ENCODE measurements at regions not wholly inside any gene's neighbourhood (a gene's known extent, or its start where the extent isn't known, plus 50 kb on each side); places are given as distances from the start of the nearest gene placed in this dataset.

DNA sequence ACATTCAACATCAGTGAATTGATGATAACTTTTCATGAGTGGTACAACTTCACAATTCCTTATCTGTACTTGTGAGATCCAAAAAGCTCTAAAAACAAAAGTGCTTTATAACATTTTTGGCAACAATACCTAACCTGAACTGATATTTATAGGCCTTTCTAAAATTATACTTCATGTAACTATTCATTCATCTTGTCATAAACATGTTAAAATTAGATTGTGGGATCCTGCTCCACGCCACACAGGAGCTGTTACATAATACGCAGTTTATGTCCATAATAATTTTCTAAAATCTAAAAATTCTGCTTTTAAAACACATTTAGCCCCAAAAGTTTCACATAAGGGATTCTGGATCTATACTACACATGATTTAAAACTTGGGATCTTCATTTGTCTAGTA is 908.5 kb upstream of the CHAC2 start:
- Histone ChIP-seq H3K4me1 (no peaks in the 10 kb centered on the region), H3K9me3 (no peaks in the 10 kb centered on the region), H3K27me3 (no peaks in the 10 kb centered on the region), H3K4me3 (no peak overlapping the region), H3K27ac (no peak overlapping the region), H3K36me3 (no peaks in the 10 kb centered on the region)
- no peak for ATAC-seq (ENCODE audit: low FRiP score in 2 of 2)
- TF ChIP-seq, protein P1, sequence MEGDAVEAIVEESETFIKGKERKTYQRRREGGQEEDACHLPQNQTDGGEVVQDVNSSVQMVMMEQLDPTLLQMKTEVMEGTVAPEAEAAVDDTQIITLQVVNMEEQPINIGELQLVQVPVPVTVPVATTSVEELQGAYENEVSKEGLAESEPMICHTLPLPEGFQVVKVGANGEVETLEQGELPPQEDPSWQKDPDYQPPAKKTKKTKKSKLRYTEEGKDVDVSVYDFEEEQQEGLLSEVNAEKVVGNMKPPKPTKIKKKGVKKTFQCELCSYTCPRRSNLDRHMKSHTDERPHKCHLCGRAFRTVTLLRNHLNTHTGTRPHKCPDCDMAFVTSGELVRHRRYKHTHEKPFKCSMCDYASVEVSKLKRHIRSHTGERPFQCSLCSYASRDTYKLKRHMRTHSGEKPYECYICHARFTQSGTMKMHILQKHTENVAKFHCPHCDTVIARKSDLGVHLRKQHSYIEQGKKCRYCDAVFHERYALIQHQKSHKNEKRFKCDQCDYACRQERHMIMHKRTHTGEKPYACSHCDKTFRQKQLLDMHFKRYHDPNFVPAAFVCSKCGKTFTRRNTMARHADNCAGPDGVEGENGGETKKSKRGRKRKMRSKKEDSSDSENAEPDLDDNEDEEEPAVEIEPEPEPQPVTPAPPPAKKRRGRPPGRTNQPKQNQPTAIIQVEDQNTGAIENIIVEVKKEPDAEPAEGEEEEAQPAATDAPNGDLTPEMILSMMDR (IDR thresholded peaks at IDR 0.05), result no peak
- TF ChIP-seq POLR2A (IDR thresholded peaks at IDR 0.05) (no peak), POLR2AphosphoS5 (IDR thresholded peaks at IDR 0.05) (no peak), EP300 (IDR thresholded peaks at IDR 0.05) (no peak)
- 55 to 73% methylated on average over 2 of the region's 2 CpGs for WGBS, 2 donors
- no peak for DNase-seq

DNA sequence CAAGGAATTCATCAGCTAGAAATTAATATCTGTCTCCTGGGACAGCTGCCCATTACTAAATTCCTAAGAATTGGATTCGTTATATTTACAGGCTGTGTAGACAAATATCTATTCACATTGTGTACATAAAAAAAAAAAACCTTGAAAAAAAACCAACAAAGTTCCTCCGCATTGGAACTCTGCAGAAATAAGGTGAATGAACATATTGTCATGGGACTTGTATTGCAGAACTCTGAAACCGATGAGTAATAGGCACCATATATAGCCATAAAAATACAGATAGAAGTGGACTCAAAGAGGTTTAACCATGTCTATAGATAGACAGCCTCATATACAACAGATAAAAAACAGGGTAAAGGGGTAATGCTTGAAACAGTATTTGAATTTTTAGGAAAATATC is 909.9 kb upstream of the CHAC2 start:
- Histone ChIP-seq H3K4me3 (no peak overlapping the region), H3K27me3 (no peaks in the 10 kb centered on the region), H3K4me1 (no peaks in the 10 kb centered on the region), H3K27ac (no peak overlapping the region), H3K9me3 (peaks cover 0 to under 1% (median 0%) of the 10 kb centered on the region in 4 donors), H3K36me3 (no peaks in the 10 kb centered on the region)
- TF ChIP-seq, protein P1 (IDR thresholded peaks at IDR 0.05), result no peak
- no peak for TF ChIP-seq EP300 (IDR thresholded peaks at IDR 0.05)
- no peak for TF ChIP-seq POLR2A (IDR thresholded peaks at IDR 0.05)
- no peak for TF ChIP-seq POLR2AphosphoS5 (IDR thresholded peaks at IDR 0.05)
- 81 to 83% methylated on average over 3 of the region's 3 CpGs for WGBS, 2 donors
- no peak for DNase-seq
- ATAC-seq (ENCODE audit: low FRiP score in 2 of 2), result no peak

DNA sequence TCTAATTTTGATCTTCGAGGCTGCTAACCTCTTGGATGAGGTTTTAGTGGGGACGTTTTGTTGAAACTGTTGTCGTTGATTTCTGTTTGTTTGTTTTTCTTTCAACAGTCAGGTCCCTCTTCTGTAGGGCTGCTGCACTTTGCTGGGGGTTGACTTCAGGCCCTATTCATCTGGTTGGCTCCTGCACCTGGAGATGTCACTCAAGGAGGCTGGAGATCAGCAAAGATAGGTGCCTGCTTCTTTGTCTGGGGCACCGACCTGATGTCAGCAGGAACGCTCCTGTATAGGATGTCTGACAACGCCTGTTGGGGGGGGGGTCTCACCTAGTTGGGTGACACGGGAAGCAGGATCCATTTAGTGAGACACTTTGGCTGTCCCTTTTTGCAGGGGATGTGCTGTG is 915.6 kb upstream of the CHAC2 start:
- Histone ChIP-seq H3K27ac (no peak overlapping the region), H3K27me3 (no peaks in the 10 kb centered on the region), H3K4me3 (no peak overlapping the region), H3K9me3 (peaks cover 0 to 6% (median 1%) of the 10 kb centered on the region in 4 donors), H3K4me1 (no peaks in the 10 kb centered on the region), H3K36me3 (no peaks in the 10 kb centered on the region)
- ATAC-seq (ENCODE audit: low FRiP score in 2 of 2) (no peak), DNase-seq (no peak)
- 67 to 82% methylated on average over 5 to 7 of the region's 7 CpGs for WGBS, 2 donors
- no peak for TF ChIP-seq POLR2AphosphoS5 (IDR thresholded peaks at IDR 0.05)

DNA sequence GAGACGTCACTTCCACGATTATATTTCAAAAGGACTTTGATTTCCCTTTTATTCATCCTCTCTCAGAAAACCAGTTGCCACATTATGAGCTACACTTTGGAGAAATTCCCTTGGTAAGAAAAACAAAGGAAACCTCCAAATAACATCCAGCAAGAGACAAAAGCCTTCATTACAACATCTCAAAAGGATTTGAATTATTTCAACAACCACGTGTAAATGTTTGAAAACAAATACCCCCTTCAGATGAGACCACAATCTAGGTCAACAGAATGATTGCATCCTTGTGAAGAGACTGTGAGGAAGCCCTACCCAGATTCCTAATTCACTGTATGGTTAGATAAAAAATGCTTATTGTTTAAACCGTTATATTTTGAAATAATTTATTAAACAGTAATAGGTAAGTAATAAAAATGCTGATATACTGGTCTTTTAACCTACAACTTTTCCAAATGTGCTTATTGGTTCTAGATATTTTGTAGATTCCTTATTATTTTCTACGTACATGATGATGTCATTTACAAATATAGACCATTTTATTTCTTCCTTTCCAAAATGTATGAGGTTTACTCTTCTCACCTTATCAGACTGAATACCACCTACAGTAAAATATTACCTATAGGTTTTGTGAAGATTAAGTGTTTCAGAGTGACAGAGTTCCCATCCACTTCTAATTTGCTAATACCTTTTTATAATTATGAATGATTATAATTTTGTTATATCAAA is 922.7 kb upstream of the CHAC2 start:
- Histone ChIP-seq H3K36me3 (no peaks in the 10 kb centered on the region), H3K27ac (no peak overlapping the region), H3K4me3 (no peak overlapping the region), H3K27me3 (no peaks in the 10 kb centered on the region), H3K4me1 (no peaks in the 10 kb centered on the region), H3K9me3 (no peaks in the 10 kb centered on the region)
- DNase-seq, result no peak
- no peak for TF ChIP-seq POLR2A (IDR thresholded peaks at IDR 0.05)
- no peak for TF ChIP-seq EP300 (IDR thresholded peaks at IDR 0.05)
- TF ChIP-seq, protein P1 (IDR thresholded peaks at IDR 0.05), result no peak
- no peak for TF ChIP-seq POLR2AphosphoS5 (IDR thresholded peaks at IDR 0.05)
- WGBS, 2 donors, result 70 to 71% methylated on average over 5 of the region's 5 CpGs
- ATAC-seq (ENCODE audit: low FRiP score in 2 of 2), result no peak

DNA sequence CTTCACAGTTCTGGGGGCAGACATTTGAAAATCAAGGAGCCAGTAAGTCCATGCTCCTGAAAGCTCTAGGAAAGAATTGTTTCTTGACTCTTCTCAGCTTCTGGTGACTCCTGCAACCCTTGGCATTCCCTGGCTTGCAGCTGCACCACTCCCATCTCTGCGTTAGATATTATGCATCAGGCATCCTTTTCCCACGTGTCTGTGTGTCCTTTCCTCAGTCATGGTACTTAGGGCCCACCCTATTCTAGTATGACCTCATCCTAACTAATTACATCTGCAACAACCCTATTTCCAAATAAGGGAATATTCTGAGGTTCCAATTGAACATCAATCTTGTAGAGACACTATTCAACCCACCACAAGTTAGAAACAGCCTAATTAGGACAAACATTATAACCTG is 931.7 kb upstream of the CHAC2 start:
- H3K4me3 ChIP-seq, result no peak overlapping the region
- no peaks in the 10 kb centered on the region for H3K4me1 ChIP-seq
- H3K9me3 ChIP-seq, result no peaks in the 10 kb centered on the region
- no peaks in the 10 kb centered on the region for H3K36me3 ChIP-seq
- no peak for TF ChIP-seq POLR2AphosphoS5 (IDR thresholded peaks at IDR 0.05)
- no peak for TF ChIP-seq POLR2A (IDR thresholded peaks at IDR 0.05)
- TF ChIP-seq, protein P1 (IDR thresholded peaks at IDR 0.05), result no peak
- TF ChIP-seq EP300 (IDR thresholded peaks at IDR 0.05), result no peak
- WGBS, 2 donors, result 73 to 76% methylated on average over 2 of the region's 2 CpGs
- no peaks in the 10 kb centered on the region for H3K27me3 ChIP-seq
- no peak for DNase-seq
- no peak overlapping the region for H3K27ac ChIP-seq
- ATAC-seq (ENCODE audit: low FRiP score in 2 of 2), result no peak
